ENCODE measurements at regions not wholly inside any gene's neighbourhood (a gene's known extent, or its start where the extent isn't known, plus 50 kb on each side); places are given as distances from the start of the nearest gene placed in this dataset.

DNA sequence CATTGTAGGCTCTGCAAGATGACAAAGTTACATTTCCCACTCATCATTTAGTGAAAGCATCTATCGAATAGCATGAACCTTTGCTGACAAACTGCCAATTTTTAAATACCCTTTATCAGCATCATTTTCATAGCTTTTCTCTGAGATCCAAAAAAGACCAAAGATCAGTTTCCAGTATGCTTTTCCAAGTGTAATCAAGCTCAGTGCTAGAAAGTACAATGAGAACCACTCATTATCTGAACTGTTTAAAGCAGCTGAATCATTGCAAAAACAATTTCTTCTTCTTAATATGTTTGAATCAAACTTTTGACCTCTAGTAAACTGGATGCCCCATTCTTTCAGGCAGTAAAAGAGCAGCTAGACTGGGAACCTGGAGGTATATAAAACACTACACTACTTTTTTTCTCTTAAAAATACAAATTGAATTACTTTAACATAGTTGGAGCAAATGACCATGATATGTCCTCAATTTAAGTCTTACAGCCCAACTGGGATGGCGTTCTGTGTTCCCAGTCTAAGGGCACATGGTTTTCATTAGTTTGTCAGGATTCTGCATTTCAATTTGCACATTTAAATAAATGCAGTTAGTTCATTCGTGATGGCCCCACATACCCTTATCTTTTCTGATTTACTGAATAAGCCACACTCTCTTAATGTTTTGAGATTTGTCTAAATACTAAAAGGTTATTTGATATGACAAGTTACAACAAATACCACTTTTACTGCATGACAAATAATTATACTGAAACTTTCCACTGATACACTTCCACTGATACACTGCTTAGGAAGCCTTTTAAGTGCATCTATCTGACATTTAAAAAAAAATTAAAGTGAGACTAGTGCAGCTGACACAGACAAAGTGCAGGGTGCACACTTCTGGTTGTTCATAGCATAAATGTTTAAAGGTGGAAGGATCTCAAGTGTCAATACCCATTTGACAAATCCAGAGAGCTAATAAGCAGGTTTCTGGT, 146.0 kb upstream of the FRMD4B start:
- TF ChIP-seq GATA2 (IDR thresholded peaks at IDR 0.05; ENCODE audit: low read depth, low read length) (peak; percentile 5; the same call in 1 of the 2 replicates), GATA3 (IDR thresholded peaks at IDR 0.05; ENCODE audit: low read depth, low read length) (peak; percentile 54; the same call in 1 of the 2 replicates)

All from SH-SY5Y (cell line).